Stimulated activated CD4-positive, alpha-beta T cell treated with anti-CD3 and anti-CD28 coated beads, Interleukin-1b, Interleukin-23, amount 100 ng/mL, for 4 hours (primary cell): ENCODE measurements at regions not wholly inside any gene's neighbourhood (a gene's known extent, or its start where the extent isn't known, plus 50 kb on each side); places are given as distances from the start of the nearest gene placed in this dataset.

Experiments used
- DNase-seq, 2 donors: peaks; one replicate each; pipeline ENCODE4 v3.0.0-alpha.2; 2020; ENCODE audit warnings: low read depth in 2 of 2

DNA sequence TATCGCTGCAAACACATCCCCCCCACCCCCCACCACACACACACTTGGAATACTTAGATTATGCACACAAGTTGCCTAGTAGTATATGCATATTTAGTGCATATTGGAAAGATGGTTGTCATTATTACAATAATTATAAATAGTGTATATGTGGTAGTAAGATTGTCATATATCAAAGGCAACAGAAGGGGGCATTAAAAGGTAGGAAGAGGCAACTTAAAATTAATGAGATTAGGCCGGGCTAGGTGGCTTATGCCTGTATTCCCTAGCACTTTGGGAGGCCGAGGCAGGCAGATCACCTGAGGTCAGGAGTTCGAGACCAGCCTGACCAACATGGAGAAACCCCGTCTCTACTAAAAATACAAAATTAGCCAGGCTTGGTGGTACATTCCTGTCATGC lies 52.1 kb downstream of the GSC start:
- DNase-seq, result no peak

DNA sequence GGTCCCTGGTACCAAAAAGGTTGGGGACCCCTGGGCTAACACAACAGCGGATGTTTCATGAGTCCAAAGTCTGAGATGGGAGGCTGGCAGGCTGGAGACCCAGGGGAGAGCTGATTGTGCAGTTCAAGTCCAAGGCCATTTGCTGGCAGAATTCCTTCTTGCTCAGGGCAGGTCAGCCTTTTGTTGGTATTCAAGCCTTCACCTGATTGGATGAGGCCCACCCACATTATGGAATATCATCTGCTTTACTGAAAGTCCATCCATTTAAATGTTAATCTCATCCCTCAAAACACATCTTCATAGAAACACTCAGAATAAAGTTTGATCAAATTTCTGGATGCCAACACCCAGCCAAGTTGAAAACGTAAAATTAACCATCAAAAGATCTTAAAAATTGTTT lies 52.9 kb downstream of the GSC start:
- DNase-seq, result no peak

DNA sequence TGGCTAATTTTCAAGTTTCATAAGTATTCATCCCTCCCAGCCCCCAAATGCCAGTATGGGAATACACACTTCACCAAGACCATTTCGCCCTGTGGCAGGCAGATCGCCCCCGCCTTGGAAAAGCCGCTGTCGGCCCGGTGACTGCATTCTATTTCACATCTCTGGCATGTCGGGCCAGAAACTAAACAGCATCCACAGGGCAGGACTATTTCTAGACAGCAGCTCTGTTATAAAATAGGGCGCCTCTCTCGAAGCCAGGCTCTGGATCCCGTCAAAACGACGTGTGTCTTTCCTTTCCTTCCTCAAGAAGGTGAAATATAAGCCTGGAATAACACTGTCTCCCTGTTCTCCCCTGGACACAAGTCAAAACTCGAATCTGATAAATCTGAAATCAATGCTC lies 56.8 kb downstream of the GSC start:
- DNase-seq, result no peak

DNA sequence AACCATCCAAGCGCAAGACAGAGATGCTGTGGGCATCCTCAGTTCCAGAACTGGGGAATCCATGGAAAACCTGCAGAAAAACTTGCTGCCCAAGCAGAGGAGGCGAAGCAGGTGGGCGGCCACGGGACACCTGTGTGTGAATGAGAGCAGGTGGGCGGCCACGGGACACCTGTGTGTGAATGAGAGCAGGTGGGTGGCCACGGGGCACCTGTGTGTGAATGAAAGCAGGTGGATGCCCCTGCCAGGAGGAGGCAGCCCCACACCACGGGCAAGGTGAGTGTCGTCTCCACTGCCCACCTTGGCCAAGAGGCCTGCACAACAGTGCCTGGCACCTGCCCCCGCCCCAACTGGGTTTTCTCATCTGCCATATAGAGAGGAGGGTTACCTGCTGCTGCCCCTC lies 59.2 kb downstream of the GSC start:
- DNase-seq, result no peak

DNA sequence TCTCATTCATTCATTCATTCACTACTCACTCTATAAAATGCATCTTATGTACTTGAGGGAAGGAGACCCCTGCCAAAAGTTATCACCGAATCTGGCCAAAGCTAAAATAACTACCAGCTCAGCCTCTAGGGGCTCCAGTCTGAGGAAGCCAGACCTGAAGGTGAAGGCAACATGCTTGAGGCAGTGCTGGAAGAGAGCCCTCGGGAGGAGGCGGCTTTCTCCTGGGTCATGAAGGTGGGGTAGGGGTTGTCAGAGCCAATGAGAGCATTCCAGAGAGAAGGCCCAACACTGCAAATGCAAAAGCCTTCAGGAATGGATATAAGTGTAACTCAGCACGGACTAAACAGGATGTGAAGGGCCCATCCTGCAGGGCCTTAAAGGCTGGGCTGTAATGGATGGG lies 62.4 kb downstream of the GSC start:
- no peak for DNase-seq

DNA sequence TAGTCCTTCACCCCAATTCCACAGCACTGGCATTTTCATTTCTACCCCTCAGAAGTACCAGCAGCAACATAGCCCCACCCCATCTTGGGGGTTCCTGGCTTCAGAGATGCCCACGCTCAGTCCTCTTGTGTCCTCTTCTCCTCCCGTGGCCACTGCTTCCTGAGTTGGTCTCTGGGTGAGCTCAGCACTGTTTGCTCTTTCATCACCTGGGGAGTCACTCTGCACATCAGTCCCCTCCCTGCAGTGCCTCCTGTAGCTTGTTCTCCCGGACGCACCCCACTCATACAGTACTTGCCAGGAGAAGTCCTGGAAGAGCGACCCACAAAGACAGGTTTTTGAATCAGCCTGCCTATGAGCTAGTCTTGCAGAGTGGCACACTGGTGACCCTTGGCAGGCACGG lies 63.8 kb downstream of the GSC start:
- DNase-seq, result no peak

DNA sequence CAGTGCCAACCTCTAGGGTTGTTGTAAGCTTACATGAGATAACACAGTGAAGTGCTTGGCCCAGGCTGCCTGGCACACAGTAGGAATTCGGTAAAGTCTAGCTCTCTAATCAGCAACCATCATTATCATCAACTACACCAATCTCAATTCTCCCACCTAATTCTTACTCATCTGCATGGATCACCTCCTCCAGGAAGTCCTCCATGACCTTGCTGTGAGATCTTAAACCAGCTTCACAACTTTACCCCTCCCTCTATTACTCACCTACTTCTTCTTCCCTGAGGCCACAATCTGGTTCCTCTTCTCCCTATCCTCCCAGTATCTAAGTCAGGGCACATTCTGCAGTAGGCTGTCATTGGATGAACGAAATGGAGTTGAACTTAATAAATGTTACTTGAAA lies 67.3 kb downstream of the GSC start:
- DNase-seq, result no peak

DNA sequence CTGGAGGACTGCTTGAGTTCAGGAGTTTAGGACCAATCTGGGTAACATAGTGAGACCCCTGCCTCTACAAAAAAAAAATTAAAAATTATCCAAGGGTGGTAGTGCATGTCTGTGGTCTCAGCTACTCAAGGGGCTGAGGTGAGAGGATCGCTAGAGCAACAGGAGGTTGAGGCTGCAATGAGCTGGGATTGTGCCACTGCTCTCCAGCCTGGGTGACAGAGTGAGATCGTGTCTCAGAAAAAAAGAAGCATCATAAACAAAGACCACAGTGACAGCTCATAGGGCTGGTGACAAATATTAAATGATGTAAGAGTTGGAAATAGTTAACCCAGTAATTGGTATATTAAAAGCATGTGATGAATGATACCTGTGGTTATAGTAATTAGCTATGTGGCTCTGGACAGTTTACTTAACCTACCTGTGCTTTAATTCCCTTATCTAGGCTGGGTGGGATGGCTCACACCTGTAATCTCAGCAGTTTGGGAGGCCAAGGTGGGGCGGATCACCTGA lies 68.0 kb downstream of the GSC start:
- no peak for DNase-seq

DNA sequence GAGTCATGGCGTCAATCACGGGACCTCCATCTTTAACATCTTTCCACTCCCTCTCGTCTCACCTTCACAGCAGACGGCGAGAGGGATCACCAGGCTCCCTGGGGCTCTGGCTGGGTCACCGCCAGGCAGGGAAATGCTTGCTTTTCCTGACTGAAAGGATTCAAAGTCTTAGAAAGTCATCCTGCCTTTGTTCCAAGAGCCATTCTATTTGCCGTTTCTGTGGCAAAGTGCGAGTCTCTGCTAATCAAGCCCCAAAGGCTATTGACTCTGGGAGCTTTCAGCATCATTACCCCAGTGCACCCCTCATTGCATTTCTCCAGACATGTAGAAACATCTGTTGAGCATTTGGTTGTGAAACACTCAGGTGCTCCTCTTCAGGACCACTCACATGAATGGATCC lies 69.6 kb downstream of the GSC start:
- no peak for DNase-seq

DNA sequence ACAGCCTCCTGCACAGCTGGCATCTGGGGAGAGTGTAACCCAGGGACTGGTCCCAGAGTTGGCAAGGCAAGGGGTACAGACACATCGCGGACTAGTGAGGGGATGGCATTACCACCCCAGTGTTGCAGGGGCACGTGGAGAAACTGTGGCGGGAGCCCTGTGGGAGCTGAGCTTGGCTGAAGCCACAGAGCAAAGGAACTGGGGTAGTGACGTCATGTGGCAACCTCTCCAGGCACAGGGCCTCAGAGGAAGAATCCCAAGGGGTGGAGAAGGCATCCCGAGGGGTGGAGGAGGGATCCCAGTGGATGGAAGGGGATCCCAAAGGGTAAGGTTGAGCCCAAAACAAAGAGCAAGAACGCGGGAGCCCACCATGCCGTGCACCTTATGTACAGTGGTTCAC lies 70.1 kb downstream of the GSC start:
- no peak for DNase-seq

DNA sequence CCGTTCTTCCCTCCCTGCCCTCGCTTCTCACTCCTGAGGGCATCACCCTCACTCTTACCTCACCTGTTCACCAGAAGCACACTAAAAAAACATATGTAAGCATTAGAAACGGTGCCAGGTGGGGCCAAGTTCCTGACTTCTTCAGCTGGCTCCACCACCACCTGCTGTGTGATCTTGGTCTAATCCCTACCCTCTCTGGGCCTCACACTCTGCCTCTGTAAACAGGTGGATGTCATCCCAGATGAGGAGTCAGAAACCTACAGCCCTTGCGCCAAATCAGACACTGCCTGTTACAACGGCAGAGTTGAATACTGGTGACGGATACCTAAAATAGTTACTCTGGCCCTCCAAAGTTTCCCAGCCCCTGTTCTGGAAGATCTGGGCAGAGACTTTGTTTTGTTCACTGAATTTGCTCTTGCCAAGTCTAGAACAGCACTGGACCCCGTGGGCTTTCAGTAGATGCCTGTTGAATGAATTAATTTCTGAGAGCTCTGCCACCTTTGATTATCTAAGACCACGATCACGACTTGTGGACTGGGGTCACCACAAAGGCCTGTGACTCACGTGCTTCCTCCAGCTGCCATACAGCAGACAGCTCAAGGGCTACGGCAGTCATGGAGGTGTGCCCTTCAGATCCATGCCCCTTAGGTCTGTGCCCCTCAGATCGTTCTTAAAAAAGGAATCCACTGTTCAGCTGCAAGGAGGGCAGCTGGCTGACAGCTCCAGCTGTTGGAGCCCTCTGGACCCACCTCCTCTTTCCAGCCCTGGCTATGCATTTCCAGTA lies 71.9 kb downstream of the GSC start:
- DNase-seq, result no peak

DNA sequence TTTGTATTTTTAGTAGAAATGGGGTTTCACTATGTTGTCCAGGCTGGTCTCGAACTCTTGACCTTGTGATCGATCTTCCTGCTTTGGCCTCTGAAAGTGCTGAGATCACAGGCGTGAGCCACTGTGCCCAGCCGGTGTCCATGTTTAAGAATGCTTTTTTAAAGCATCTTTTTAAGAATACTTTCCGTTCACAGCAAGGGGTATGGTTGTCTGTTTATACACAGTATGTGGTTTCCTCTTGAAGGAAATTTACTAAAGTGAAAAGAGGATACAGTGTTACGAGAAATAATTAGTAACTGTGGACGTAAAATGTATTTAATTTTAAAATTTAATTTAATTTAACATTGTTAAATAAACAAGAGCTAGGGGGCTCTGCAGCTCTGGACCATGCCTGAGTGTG lies 73.4 kb downstream of the GSC start:
- no peak for DNase-seq

DNA sequence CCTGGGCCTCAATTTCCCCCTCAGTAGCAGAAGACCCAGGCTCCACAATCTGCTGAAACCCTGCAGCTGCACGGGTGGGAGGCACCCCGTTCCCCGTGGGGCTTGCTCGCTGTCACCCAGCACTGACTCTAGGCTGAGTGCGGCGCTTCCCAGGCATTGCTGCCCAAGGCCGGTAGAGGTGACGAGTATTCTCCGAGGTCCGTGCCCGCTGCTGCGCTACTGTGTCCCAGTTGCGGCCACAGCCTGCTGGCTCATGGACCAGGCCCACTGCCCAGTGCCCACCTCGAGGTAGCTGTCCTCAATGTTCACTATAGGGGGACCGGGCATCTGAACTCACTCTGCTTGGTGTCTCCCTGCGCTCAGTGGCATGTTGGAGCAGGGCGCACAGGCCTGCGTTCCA lies 74.7 kb downstream of the GSC start:
- no peak for DNase-seq

DNA sequence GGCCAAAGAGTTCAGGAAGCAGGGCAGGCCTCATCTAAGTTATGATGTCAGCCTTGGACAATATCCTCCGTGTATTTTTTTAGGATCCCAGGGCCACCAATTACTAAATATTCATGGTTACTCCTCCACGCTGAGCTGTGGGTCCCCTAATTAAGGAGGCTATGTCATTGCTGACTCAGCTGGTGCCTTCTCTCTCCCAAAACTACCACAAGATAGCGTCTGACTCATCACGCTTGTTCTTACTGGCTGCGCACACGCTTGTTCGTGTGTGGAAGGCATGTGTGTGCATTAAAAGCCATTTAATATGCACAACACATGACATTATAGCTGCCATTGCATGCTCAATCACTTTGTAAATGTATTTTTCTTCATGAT lies 78.3 kb downstream of the GSC start:
- DNase-seq, result no peak

DNA sequence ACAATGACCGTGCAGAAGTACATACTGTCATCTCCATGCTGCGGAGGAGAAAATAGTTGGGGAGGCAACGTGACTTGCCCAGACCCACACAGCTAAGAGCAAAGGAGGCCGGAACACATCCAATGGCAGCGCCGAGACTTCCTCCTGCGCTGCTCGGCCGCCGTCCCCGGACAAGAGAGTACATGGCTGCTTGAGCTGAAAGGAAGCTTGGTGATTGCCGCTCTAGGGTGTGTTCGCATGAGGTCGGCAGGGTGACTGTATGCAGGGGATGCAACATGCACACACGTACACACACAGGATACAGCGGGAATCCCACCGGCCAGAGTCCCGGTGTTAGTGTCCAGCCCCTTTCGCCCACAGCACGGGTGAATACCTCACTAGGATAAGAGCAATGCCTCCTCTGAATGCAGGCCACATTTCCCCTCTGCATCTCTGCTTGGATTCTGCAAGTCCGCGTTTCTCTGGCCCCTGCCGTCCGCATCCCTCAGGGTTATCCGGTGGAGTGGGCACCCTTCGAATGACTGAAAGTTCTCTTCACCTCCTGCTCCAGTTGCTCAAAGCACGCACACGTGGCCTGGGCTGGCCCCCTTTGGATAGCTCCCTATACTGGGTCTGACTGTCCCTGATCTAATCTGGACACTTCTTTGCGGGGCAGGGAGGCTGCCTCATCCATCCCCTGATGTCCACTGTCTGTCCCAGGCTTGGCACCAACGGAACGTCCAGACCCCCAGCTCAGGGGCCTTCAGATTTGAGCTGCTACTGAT lies 78.8 kb downstream of the GSC start:
- DNase-seq, result no peak

DNA sequence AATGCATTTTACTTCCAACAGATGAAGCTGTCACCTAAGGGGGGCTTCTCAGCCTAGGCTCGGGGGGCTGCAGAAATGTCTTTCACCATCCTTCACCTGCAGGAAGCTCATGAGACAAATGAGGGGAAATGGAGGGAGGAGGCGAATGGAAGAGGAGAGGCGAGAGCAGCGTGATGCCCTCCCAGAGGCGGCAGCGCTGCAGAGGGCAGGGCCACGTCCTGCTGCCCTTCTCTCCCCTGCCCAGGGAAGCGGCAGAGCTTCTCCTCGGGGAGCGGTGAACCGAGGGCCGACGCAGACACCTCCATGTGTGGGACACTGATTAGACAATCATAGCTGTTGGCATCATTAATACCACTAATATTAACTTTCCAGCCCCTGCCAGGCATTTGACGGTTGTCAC lies 78.3 kb downstream of the SERPINA3 start:
- DNase-seq, result no peak

DNA sequence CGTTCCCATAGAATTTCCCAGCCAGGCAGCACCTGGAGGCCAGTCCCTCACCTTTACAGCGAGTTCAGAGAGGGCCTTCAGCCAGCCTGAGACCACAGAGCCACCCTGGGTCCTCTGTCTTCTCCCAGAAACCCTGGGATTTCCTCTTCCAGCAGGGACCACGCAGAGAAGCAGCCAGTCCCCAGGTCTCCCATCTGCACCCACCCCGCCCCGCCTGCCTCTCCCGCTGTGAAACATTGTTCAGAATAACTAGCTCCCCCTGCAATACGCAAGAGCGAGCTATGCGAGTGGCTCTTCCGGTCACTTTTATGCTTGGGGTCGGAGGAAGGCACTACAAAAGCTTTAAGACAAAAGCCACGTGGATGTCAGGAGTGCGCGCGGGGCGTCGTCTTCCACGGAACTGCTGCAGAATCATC lies 77.8 kb downstream of the SERPINA3 start:
- no peak for DNase-seq

DNA sequence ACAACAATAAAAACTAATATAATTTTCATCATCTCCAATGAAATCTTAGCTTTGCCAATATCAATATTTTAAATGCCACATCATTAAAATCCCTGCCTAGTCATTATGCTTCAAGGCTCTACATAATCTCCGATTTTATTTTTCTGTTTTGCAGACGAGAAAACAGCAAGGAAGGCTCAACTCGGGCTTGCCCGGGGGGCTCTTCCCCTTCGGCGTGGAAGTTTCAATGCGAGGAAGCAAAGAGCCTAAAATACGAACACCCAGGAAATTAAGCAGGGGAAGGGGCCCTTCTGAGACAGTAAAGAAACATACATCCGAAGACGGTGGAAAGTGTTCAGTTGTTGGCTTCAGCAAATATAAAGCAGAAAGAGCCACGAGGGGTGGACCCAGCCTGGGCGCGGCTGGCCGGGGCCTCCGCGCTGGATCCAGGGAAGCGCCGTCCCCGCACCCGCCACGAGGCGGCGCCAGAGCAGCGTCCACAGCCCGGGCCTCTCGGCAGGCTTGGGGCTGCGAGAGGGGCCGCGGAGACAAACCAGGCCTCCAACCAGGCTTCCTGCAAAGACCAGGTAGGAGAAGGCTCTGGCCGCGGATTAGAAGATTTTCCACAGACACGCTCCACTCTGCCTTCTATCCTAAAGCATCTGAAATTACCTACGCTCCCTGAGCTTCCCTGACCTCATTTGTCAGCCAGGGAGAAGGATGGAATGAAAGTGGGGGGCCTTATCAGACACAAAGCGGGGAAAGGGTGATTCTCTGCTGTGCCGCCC lies 77.2 kb downstream of the SERPINA3 start:
- peak; percentile 11 to 47 for DNase-seq

DNA sequence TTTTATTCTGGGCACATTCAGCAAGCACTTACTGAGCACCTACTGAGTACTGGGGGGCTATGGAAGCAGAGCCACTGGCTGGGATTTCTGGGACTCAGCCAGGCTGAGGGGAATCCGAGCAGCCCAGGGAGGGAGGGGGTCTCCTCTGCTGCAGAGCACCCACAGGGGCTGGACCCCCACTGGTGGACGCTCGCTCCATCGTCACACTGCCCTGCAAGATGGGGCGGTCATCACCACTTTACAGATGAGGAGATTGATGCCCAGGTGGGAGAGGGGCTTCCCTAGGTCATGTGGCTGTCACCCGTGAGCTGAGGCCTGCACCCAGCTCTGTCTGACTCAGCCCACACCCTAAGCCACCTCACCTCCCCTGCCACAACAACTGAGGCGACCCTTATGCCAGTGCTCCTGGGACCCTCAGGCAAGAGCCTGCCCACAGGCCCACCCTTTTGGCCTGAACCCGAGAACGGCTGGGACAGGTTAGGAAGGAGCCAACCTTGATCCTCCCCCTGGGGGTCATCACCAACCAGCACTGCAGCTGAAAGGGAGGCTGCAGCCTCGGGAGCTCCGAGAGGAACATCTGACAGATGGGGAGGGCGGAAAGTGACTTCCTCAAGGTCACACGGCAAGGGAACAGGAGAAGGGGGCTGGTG lies 74.4 kb downstream of the SERPINA3 start:
- no peak for DNase-seq

DNA sequence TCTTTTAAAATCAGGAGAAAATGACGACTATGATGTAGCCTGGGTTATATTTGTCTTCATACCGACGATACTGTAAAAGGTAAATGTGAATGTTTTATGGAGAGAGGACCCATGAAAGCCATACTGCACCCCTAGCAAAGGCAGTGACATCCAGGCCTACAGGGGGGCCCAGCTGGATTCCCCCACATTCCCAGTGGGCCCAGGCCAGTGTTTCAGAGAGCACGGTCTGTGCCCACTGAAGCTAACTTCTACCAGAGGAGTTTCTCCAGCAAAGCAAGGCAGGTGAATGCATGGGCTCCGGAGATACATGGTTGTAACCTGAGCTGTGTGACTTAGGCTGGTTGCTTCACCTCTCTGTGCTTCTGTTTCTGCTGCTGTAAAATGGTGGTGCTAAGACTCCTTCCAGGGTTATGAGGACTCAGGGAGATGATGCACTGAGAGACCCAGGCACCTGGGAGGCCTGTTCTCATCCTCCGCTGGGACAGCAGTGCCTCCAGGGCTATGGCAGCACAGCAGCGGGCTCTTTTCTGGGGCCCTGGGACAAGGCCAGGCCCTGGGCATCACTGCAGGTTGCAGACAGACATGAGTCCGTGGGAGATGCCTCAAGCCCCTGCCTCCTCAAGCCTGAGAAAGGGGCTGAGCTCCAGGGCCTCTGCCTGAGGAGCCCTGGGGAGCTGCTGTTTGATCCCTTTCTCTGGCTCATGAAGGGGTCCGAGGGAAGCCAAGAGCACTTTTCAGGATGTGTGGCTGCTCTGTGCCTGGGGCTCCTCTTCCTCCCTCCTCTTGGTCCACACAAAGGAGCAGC lies 73.7 kb downstream of the SERPINA3 start:
- no peak for DNase-seq

DNA sequence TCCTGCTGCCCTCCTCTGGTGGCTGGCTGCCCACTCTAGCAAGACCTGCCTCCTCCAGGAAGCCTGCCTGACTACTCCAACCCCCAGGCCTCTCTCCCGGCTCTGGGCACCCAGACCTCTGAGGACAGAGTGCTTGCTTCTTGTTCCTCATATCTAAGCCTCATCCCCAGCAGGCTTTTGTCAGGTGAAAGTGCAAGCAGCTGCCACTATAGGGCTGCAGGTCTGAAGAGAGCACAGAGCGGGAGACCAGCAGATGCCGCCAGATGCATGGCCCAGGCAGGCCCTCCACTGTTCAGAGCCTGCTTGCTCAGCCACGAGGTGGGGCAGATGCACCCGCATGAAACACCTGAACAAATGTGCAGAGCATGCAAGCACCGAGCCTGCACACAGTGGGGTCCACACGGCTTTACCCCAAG lies 73.0 kb downstream of the SERPINA3 start:
- no peak for DNase-seq
